ENCODE measurements at regions not wholly inside any gene's neighbourhood (a gene's known extent, or its start where the extent isn't known, plus 50 kb on each side); places are given as distances from the start of the nearest gene placed in this dataset.

GRCh38 chr5:100249211-100249883 is 285.8 kb upstream of the FAM174A start:
- ATAC-seq, result no peak
- no peaks in the 10 kb centered on the region for H3K9me3 ChIP-seq
- TF ChIP-seq CTCF (IDR thresholded peaks at IDR 0.05) (no peak), EP300 (IDR thresholded peaks at IDR 0.05) (no peak), POLR2A (IDR thresholded peaks at IDR 0.05) (no peak)
- no peak overlapping the region for H3K27ac ChIP-seq
- H3K4me3 ChIP-seq, result no peak overlapping the region
- no peaks in the 10 kb centered on the region for H3K36me3 ChIP-seq
- 83 to 94% methylated on average over 3 to 4 of the region's 4 CpGs for WGBS, 2 donors (ENCODE audit: low coverage in 1 of 2)
- no peaks in the 10 kb centered on the region for H3K27me3 ChIP-seq
- H3K4me1 ChIP-seq, result no peaks in the 10 kb centered on the region

GRCh38 chr5:100232736-100233135 is 302.4 kb upstream of the FAM174A start:
- WGBS, 2 donors (ENCODE audit: low coverage in 1 of 2), result 42 to 55% methylated on average over 3 of the region's 3 CpGs
- TF ChIP-seq CTCF (IDR thresholded peaks at IDR 0.05), result no peak
- TF ChIP-seq EP300 (IDR thresholded peaks at IDR 0.05), result no peak
- TF ChIP-seq POLR2A (IDR thresholded peaks at IDR 0.05), result no peak
- TF ChIP-seq POLR2AphosphoS5 (IDR thresholded peaks at IDR 0.05), result no peak
- Histone ChIP-seq H3K36me3 (no peaks in the 10 kb centered on the region), H3K27ac (no peak overlapping the region), H3K4me1 (no peaks in the 10 kb centered on the region), H3K4me3 (no peak overlapping the region), H3K27me3 (no peaks in the 10 kb centered on the region), H3K9me3 (peaks cover 0 to 6% (median 0%) of the 10 kb centered on the region in 3 donors)
- no peak for ATAC-seq

DNA sequence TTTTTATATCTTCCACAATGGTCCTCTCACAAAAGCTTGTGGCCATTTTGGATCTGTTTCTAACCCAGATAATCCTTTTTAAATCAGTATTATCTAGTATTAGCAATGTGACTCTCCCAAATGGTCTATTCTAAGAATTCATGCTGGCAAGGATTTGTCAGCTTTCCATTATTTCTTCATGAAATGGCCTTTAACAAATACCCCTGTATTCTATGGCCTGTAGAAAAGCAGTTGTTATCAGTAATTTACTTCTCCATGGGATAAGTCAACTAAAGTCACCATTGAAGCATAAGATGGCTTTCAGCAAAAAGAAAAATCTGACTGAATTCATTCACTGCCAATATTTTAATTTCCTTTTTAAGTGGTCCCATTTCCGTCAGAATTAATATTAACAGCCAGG is 346.4 kb upstream of the FAM174A start:
- Histone ChIP-seq H3K4me1 (no peaks in the 10 kb centered on the region), H3K4me3 (no peak overlapping the region), H3K36me3 (no peaks in the 10 kb centered on the region), H3K27me3 (no peaks in the 10 kb centered on the region), H3K9me3 (no peaks in the 10 kb centered on the region), H3K27ac (no peak overlapping the region)
- WGBS, 2 donors (ENCODE audit: low coverage in 1 of 2), result 60 to 74% methylated on average over 1 of the region's 1 CpG
- no peak for TF ChIP-seq POLR2AphosphoS5 (IDR thresholded peaks at IDR 0.05)
- TF ChIP-seq CTCF (IDR thresholded peaks at IDR 0.05), result no peak
- no peak for ATAC-seq

GRCh38 chr5:100188339-100188738 is 346.8 kb upstream of the FAM174A start:
- no peak for TF ChIP-seq CTCF (IDR thresholded peaks at IDR 0.05)
- TF ChIP-seq POLR2A (IDR thresholded peaks at IDR 0.05), result no peak
- TF ChIP-seq EP300 (IDR thresholded peaks at IDR 0.05), result no peak
- no peak for TF ChIP-seq POLR2AphosphoS5 (IDR thresholded peaks at IDR 0.05)
- H3K27me3 ChIP-seq, result no peaks in the 10 kb centered on the region
- no peak overlapping the region for H3K4me3 ChIP-seq
- WGBS, 2 donors (ENCODE audit: low coverage in 1 of 2), result 42 to 46% methylated on average over 2 to 3 of the region's 3 CpGs
- H3K9me3 ChIP-seq, result no peaks in the 10 kb centered on the region
- no peaks in the 10 kb centered on the region for H3K4me1 ChIP-seq
- no peak overlapping the region for H3K27ac ChIP-seq
- no peak for ATAC-seq
- no peaks in the 10 kb centered on the region for H3K36me3 ChIP-seq

GRCh38 chr5:100186181-100186580 is 349.0 kb upstream of the FAM174A start:
- H3K27me3 ChIP-seq, result no peaks in the 10 kb centered on the region
- no peak overlapping the region for H3K4me3 ChIP-seq
- 61 to 68% methylated on average over 2 of the region's 2 CpGs for WGBS, 2 donors (ENCODE audit: low coverage in 1 of 2)
- no peak for ATAC-seq
- H3K27ac ChIP-seq, result no peak overlapping the region
- no peaks in the 10 kb centered on the region for H3K4me1 ChIP-seq
- no peaks in the 10 kb centered on the region for H3K9me3 ChIP-seq
- TF ChIP-seq CTCF (IDR thresholded peaks at IDR 0.05), result no peak
- no peak for TF ChIP-seq POLR2A (IDR thresholded peaks at IDR 0.05)
- TF ChIP-seq POLR2AphosphoS5 (IDR thresholded peaks at IDR 0.05), result no peak
- TF ChIP-seq EP300 (IDR thresholded peaks at IDR 0.05), result no peak
- no peaks in the 10 kb centered on the region for H3K36me3 ChIP-seq
